Upper lobe of left lung (tissue), 6 donors: ENCODE measurements at regions not wholly inside any gene's neighbourhood (a gene's known extent, or its start where the extent isn't known, plus 50 kb on each side); places are given as distances from the start of the nearest gene placed in this dataset.

ENCODE experiments used
- ATAC-seq, 2 donors: fragments of 200-7000 bp; cut with Tn5 transposase; one replicate each; pipeline ENCODE4 v1.9.1; 2022; ENCODE audit warnings: mild to moderate bottlenecking in 2 of 2, moderate library complexity in 2 of 2; ENCODE audit not compliant: low FRiP score in 2 of 2
- DNase-seq, 2 donors: peaks; one replicate each; pipeline ENCODE4 v3.0.0-alpha.2; 2019 to 2020
- H3K27ac ChIP-seq, 4 donors: fragments of 200-600 bp; sonication (generic); one replicate each; pipeline ENCODE4 v1.5.1; 2016 to 2019
- H3K27me3 ChIP-seq, 4 donors: fragments of 200-600 bp; sonication (generic); one replicate each; pipeline ENCODE4 v1.5.1; 2017 to 2019
- H3K36me3 ChIP-seq, 4 donors: fragments of 200-600 bp; sonication (generic); one replicate each; pipeline ENCODE4 v1.5.1; 2016 to 2019
- H3K4me1 ChIP-seq, 4 donors: fragments of 200-600 bp; sonication (generic); one replicate each; pipeline ENCODE4 v1.5.1; 2018 to 2019
- H3K4me3 ChIP-seq, 4 donors: fragments of 200-600 bp; sonication (generic); one replicate each; pipeline ENCODE4 v1.5.1; 2017 to 2019; ENCODE audit warnings: mild to moderate bottlenecking in 2 of 4, moderate library complexity in 1 of 4
- H3K9me3 ChIP-seq, 4 donors: fragments of 200-600 bp; sonication (generic); one replicate each; pipeline ENCODE4 v1.5.1; 2018 to 2019
- EP300 ChIP-seq, 4 donors: sonication (generic); formaldehyde crosslinking; IDR thresholded peaks; one replicate each; pipeline ENCODE4 v1.5.1; 2017; ENCODE audit warnings: antibody characterized with exemption in 4 of 4, control low read depth in 2 of 4
- POLR2A ChIP-seq, 4 donors: fragments of 450-650 bp; IDR thresholded peaks; one replicate each; pipeline ENCODE4 v1.5.1; 2016 to 2017; ENCODE audit warnings: antibody characterized with exemption in 4 of 4, mild to moderate bottlenecking in 2 of 4
- POLR2AphosphoS5 ChIP-seq, 2 donors: sonication (generic); formaldehyde crosslinking; IDR thresholded peaks; one replicate each; pipeline ENCODE4 v1.5.1; 2017; ENCODE audit warnings: antibody characterized with exemption in 2 of 2
- WGBS, 2 donors: methylation state at CpG; one replicate each; pipeline ENCODE4 v1.1.5; 2017 to 2018; 5-methylcytosine and 5-hydroxymethylcytosine counted together
- TF ChIP-seq, protein P1 (sequence below), 6 experiments: fragments of 450-650 bp in 4 of 6; fragments of 200-600 bp in 2 of 6; sonication (generic) in 2 of 6; IDR thresholded peaks; one replicate each; pipeline ENCODE4 v1.5.1; 2016 to 2019; ENCODE audit warnings: antibody characterized with exemption in 6 of 6
- donor health status: DM: no; HTN: no; CAD: no; lungs with moderate emphysema.
- donor health status: DM: no; HTN: yes; CAD: no; lungs with severe emphysema.

DNA sequence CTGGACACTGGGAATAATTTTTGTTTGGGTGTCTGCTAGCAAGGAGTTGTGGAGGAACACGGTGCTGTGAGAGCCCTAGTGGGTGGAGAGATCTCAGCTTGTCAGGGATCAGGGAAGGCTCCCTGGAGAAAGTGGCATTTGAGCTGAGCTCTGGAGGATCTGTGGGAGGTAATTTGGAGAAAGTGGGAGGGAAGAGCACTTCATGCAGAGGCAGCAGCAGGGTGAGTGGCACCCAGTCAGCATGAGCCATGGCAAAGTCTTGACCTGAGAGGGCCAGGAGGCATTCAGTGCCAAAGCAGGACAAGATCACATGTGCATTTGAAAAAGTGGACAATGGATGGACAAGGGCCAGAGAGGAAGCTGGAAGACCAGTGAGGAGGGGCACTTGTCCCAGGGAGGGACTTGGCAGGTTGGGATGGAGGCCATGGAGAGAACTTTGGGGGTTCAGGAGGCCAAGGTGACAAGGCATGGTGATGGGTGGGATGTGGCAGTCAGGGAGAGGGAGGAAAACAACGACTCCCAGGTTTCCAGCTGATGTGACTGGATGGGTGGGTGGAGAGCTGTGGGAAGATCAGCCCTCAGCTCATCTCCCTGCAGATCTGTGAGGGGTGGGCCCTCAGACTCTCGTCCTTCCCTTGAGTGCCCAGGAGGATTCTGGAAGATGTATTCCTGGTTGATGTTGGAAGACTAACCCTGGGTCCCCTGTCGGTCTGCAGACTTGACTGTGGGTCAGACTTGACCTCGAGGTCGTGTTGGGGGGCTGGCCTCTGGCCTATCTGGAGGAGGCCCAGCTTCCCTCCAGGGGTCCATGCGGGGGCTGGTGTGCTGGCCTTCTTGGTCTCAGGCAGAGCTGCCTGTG, 68.9 kb upstream of the PITX1 start:
- no peaks in the 10 kb centered on the region for H3K9me3 ChIP-seq
- no peaks in the 10 kb centered on the region for H3K36me3 ChIP-seq
- ATAC-seq (no peak), DNase-seq (no peak)
- TF ChIP-seq POLR2AphosphoS5 (IDR thresholded peaks at IDR 0.05) (no peak), EP300 (IDR thresholded peaks at IDR 0.05) (no peak), POLR2A (IDR thresholded peaks at IDR 0.05) (no peak)
- TF ChIP-seq, protein P1, sequence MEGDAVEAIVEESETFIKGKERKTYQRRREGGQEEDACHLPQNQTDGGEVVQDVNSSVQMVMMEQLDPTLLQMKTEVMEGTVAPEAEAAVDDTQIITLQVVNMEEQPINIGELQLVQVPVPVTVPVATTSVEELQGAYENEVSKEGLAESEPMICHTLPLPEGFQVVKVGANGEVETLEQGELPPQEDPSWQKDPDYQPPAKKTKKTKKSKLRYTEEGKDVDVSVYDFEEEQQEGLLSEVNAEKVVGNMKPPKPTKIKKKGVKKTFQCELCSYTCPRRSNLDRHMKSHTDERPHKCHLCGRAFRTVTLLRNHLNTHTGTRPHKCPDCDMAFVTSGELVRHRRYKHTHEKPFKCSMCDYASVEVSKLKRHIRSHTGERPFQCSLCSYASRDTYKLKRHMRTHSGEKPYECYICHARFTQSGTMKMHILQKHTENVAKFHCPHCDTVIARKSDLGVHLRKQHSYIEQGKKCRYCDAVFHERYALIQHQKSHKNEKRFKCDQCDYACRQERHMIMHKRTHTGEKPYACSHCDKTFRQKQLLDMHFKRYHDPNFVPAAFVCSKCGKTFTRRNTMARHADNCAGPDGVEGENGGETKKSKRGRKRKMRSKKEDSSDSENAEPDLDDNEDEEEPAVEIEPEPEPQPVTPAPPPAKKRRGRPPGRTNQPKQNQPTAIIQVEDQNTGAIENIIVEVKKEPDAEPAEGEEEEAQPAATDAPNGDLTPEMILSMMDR (IDR thresholded peaks at IDR 0.05): no peak
- 66 to 86% methylated on average over 4 to 7 of the region's 7 CpGs for WGBS, 2 donors
- H3K27ac ChIP-seq: no peak overlapping the region
- no peaks in the 10 kb centered on the region for H3K27me3 ChIP-seq
- no peak overlapping the region for H3K4me3 ChIP-seq
- no peaks in the 10 kb centered on the region for H3K4me1 ChIP-seq

DNA sequence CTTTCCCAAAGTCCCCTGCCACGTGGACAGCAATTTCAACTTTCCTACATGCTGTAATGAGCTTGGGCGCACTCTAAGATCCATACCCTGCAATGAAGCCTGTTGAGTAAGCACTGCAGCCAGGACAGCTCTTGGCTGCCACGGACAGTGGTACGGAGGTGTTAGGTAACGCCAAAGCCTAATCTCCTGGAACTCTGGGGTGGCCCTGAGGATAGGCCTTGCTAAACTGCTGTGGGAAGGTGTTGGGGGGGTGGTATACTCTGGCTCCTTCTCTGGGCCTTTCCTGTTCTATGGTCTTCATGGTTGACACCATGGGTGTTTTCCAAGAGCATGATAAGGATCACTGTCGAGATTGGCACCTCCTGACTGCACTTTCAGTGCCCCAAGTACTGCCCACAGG, 66.4 kb upstream of the PITX1 start:
- Histone ChIP-seq H3K4me1 (no peaks in the 10 kb centered on the region), H3K4me3 (no peak overlapping the region), H3K9me3 (no peaks in the 10 kb centered on the region), H3K27ac (no peak overlapping the region), H3K36me3 (no peaks in the 10 kb centered on the region), H3K27me3 (no peaks in the 10 kb centered on the region)
- TF ChIP-seq POLR2AphosphoS5 (IDR thresholded peaks at IDR 0.05) (no peak), EP300 (IDR thresholded peaks at IDR 0.05) (no peak), POLR2A (IDR thresholded peaks at IDR 0.05) (no peak)
- TF ChIP-seq, protein P1 (IDR thresholded peaks at IDR 0.05): no peak
- DNase-seq: no peak
- 86 to 94% methylated on average over 5 to 6 of the region's 6 CpGs for WGBS, 2 donors
- ATAC-seq: no peak

DNA sequence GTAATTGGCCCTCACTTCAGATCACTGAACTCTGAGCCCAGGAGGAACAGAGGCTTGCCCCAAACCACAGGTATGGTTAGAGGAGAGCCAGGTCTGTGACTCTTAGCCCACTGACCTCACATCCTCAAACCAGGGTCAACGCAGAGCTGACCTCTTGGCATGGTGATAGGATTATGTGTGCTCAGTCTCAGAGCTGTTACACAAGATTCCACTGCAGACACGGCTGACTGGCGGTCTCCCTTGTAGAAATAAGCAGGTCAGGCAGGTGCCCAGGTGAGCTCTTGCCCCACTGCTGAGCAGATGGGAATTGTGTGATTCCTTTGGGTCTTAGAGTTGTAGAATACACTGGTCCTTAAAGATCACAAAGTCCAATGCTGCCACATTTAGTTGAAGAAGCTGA, 66.0 kb upstream of the PITX1 start:
- Histone ChIP-seq H3K36me3 (no peaks in the 10 kb centered on the region), H3K4me1 (no peaks in the 10 kb centered on the region), H3K27me3 (no peaks in the 10 kb centered on the region), H3K27ac (no peak overlapping the region), H3K4me3 (no peak overlapping the region), H3K9me3 (no peaks in the 10 kb centered on the region)
- WGBS, 2 donors: 84 to 100% methylated on average over 1 to 3 of the region's 3 CpGs
- TF ChIP-seq EP300 (IDR thresholded peaks at IDR 0.05): no peak
- TF ChIP-seq, protein P1 (IDR thresholded peaks at IDR 0.05): no peak
- no peak for TF ChIP-seq POLR2AphosphoS5 (IDR thresholded peaks at IDR 0.05)
- TF ChIP-seq POLR2A (IDR thresholded peaks at IDR 0.05): no peak
- ATAC-seq (no peak), DNase-seq (no peak)

DNA sequence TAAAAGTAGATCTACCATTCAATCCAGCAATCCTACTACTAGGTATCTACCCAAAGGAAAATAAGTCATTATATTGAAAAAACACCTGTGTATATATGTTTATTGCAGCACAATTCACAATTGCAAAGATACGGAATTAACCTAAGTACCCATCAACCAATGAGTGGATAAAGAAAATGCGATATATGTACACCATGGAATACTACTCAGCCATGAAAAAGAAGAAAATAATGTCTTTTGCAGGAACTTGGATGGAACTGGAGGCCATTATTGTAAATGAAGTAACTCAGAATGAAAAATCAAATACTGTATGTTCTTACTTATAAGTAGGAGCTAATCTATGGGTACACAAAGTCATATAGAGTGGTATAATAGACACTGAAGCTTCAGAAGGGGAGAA, 63.4 kb upstream of the PITX1 start:
- ATAC-seq (no peak), DNase-seq (no peak)
- H3K27ac ChIP-seq: no peak overlapping the region
- no peaks in the 10 kb centered on the region for H3K36me3 ChIP-seq
- no peaks in the 10 kb centered on the region for H3K27me3 ChIP-seq
- 88 to 94% methylated on average over 2 of the region's 2 CpGs for WGBS, 2 donors
- no peak for TF ChIP-seq POLR2A (IDR thresholded peaks at IDR 0.05)
- TF ChIP-seq POLR2AphosphoS5 (IDR thresholded peaks at IDR 0.05): no peak
- TF ChIP-seq, protein P1 (IDR thresholded peaks at IDR 0.05): no peak
- TF ChIP-seq EP300 (IDR thresholded peaks at IDR 0.05): no peak
- no peaks in the 10 kb centered on the region for H3K4me1 ChIP-seq
- H3K9me3 ChIP-seq: no peaks in the 10 kb centered on the region
- H3K4me3 ChIP-seq: no peak overlapping the region

DNA sequence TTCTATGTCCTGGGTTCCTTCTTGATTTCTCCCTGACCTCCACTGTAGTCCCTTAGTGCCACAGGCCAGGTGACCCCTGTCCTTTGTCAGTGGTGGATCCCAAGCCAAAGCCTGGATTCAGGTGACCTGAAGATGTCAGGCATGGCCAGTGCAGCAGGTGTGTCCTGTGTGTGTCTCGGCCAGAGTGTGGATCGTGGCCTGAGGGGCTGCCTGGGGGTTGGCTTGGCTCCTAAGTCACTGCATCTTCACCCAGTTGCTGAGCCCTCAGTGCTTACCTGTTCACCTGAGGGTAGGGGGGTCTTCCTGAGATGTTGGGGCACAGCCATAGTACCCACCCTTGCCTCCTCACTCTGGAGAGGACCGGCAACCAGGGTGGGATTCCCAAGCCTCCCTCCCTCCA, 61.8 kb upstream of the PITX1 start:
- ATAC-seq: no peak
- H3K27me3 ChIP-seq: no peaks in the 10 kb centered on the region
- DNase-seq: no peak
- H3K36me3 ChIP-seq: no peaks in the 10 kb centered on the region
- no peaks in the 10 kb centered on the region for H3K4me1 ChIP-seq
- H3K4me3 ChIP-seq: no peak overlapping the region
- 90% methylated on average over 3 of the region's 3 CpGs; no CpG with 5 or more reads in 1 of the 2 donors for WGBS, 2 donors
- H3K9me3 ChIP-seq: no peaks in the 10 kb centered on the region
- TF ChIP-seq POLR2AphosphoS5 (IDR thresholded peaks at IDR 0.05) (no peak), EP300 (IDR thresholded peaks at IDR 0.05) (no peak)
- TF ChIP-seq, protein P1 (IDR thresholded peaks at IDR 0.05): no peak
- H3K27ac ChIP-seq: no peak overlapping the region
